DND-41 (cell line): ENCODE measurements at regions not wholly inside any gene's neighbourhood (a gene's known extent, or its start where the extent isn't known, plus 50 kb on each side); places are given as distances from the start of the nearest gene placed in this dataset.

Source experiments
- ATAC-seq: fragments of 200-7000 bp; cut with Tn5 transposase; 3 replicates; pipeline ENCODE4 v1.9.1; 2021; ENCODE audit warnings: low read depth; ENCODE audit not compliant: insufficient read depth
- DNase-seq: peaks from one replicate; pipeline ENCODE4 v3.0.0-alpha.2; 2020
- H2AFZ ChIP-seq: 2 replicates; pipeline ENCODE4 v1.6.0; 2012; ENCODE audit warnings: low read depth, low read length
- H3K27ac ChIP-seq: 2 replicates; pipeline ENCODE4 v1.5.1; 2012; ENCODE audit warnings: low read length, inconsistent platforms
- H3K27me3 ChIP-seq: fragments of 200-600 bp; sonication (generic); 2 replicates; pipeline ENCODE4 v1.6.0; 2012; ENCODE audit warnings: low read length, mild to moderate bottlenecking, inconsistent platforms; ENCODE audit not compliant: insufficient read depth, poor library complexity
- H3K36me3 ChIP-seq: 2 replicates; pipeline ENCODE4 v1.5.1; 2012; ENCODE audit warnings: low read length, inconsistent platforms; ENCODE audit not compliant: insufficient read depth
- H3K4me1 ChIP-seq: 2 replicates; pipeline ENCODE4 v1.5.1; 2012; ENCODE audit warnings: mild to moderate bottlenecking, low read length; ENCODE audit not compliant: insufficient read depth
- H3K4me2 ChIP-seq: 2 replicates; pipeline ENCODE4 v1.6.0; 2012; ENCODE audit warnings: mild to moderate bottlenecking, moderate library complexity, low read length, inconsistent platforms; ENCODE audit not compliant: insufficient read depth
- H3K4me3 ChIP-seq, 2 experiments: fragments of 200-600 bp in 1 of 2; shearing (Covaris generic) in 1 of 2; 2 replicates each; pipeline ENCODE4 v1.5.1; 2012 to 2016; ENCODE audit warnings: inconsistent platforms in 2 of 2, low read length in 2 of 2, mild to moderate bottlenecking in 2 of 2, low read depth in 1 of 2, moderate library complexity in 1 of 2
- H3K79me2 ChIP-seq: 2 replicates; pipeline ENCODE4 v1.6.0; 2012; ENCODE audit warnings: low read length, inconsistent platforms; ENCODE audit not compliant: insufficient read depth
- H3K9ac ChIP-seq: 2 replicates; pipeline ENCODE4 v1.6.0; 2012; ENCODE audit warnings: low read depth, mild to moderate bottlenecking, inconsistent platforms, low read length, moderate library complexity
- H3K9me3 ChIP-seq: 2 replicates; pipeline ENCODE4 v1.5.1; 2012; ENCODE audit warnings: low read length, moderate library complexity, mild to moderate bottlenecking, inconsistent platforms; ENCODE audit not compliant: insufficient read depth, severe bottlenecking
- H4K20me1 ChIP-seq: 2 replicates; pipeline ENCODE4 v1.6.0; 2012; ENCODE audit warnings: low read length; ENCODE audit not compliant: insufficient read depth
- EZH2 ChIP-seq: IDR thresholded peaks from 3 replicates; pipeline ENCODE4 v1.6.1; 2012; ENCODE audit warnings: borderline replicate concordance, low read depth, mild to moderate bottlenecking, moderate library complexity, low read length, inconsistent platforms; ENCODE audit not compliant: severe bottlenecking
- TF ChIP-seq, protein P1 (sequence below): IDR thresholded peaks from 2 replicates; pipeline ENCODE4 v1.5.1; 2012; ENCODE audit warnings: borderline replicate concordance, low read length, moderate library complexity, mild to moderate bottlenecking; ENCODE audit not compliant: poor library complexity, severe bottlenecking; ENCODE audit errors: extremely low read depth

- no peak for DNase-seq
- no peak overlapping the region for H3K4me2 ChIP-seq
- no peak overlapping the region for H2AFZ ChIP-seq
- H3K4me1 ChIP-seq, result no peaks in the 10 kb centered on the region
- H3K9ac ChIP-seq, result no peak overlapping the region
- TF ChIP-seq, protein P1, sequence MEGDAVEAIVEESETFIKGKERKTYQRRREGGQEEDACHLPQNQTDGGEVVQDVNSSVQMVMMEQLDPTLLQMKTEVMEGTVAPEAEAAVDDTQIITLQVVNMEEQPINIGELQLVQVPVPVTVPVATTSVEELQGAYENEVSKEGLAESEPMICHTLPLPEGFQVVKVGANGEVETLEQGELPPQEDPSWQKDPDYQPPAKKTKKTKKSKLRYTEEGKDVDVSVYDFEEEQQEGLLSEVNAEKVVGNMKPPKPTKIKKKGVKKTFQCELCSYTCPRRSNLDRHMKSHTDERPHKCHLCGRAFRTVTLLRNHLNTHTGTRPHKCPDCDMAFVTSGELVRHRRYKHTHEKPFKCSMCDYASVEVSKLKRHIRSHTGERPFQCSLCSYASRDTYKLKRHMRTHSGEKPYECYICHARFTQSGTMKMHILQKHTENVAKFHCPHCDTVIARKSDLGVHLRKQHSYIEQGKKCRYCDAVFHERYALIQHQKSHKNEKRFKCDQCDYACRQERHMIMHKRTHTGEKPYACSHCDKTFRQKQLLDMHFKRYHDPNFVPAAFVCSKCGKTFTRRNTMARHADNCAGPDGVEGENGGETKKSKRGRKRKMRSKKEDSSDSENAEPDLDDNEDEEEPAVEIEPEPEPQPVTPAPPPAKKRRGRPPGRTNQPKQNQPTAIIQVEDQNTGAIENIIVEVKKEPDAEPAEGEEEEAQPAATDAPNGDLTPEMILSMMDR, result no peak
- no peak for TF ChIP-seq EZH2
- H3K27me3 ChIP-seq, result no peaks in the 10 kb centered on the region
- no peaks in the 10 kb centered on the region for H3K36me3 ChIP-seq
- H3K9me3 ChIP-seq, result no peaks in the 10 kb centered on the region
- no peak overlapping the region for H3K27ac ChIP-seq
- no peaks in the 10 kb centered on the region for H3K79me2 ChIP-seq
- H3K4me3 ChIP-seq, result no peak overlapping the region
- ATAC-seq, result no peak
- H4K20me1 ChIP-seq, result no peaks in the 10 kb centered on the region
Observed at GRCh38 chr11:98136357-98136756, 884.4 kb upstream of the CNTN5 start.

- no peak for ATAC-seq
- Histone ChIP-seq H3K79me2 (no peaks in the 10 kb centered on the region), H3K9me3 (no peaks in the 10 kb centered on the region), H4K20me1 (no peaks in the 10 kb centered on the region), H3K27ac (no peak overlapping the region), H3K9ac (no peak overlapping the region), H3K4me1 (no peaks in the 10 kb centered on the region), H2AFZ (no peak overlapping the region), H3K4me3 (no peak overlapping the region), H3K27me3 (no peaks in the 10 kb centered on the region), H3K4me2 (no peak overlapping the region), H3K36me3 (no peaks in the 10 kb centered on the region)
- DNase-seq, result no peak
- TF ChIP-seq, protein P1, result no peak
- no peak for TF ChIP-seq EZH2
Observed at GRCh38 chr11:98137437-98137836, 883.3 kb upstream of the CNTN5 start.

- Histone ChIP-seq H3K9ac (no peak overlapping the region), H3K27me3 (no peaks in the 10 kb centered on the region), H3K79me2 (no peaks in the 10 kb centered on the region), H3K36me3 (no peaks in the 10 kb centered on the region), H3K9me3 (no peaks in the 10 kb centered on the region), H2AFZ (no peak overlapping the region), H3K4me1 (no peaks in the 10 kb centered on the region), H3K4me3 (no peak overlapping the region), H4K20me1 (no peaks in the 10 kb centered on the region), H3K4me2 (no peak overlapping the region), H3K27ac (no peak overlapping the region)
- no peak for TF ChIP-seq EZH2
- TF ChIP-seq, protein P1, result no peak
- ATAC-seq (no peak), DNase-seq (no peak)
Observed at GRCh38 chr11:98143661-98144060, 877.1 kb upstream of the CNTN5 start.

- H2AFZ ChIP-seq, result no peak overlapping the region
- no peak overlapping the region for H3K27ac ChIP-seq
- H3K9ac ChIP-seq, result no peak overlapping the region
- DNase-seq (no peak), ATAC-seq (no peak)
- no peak for TF ChIP-seq EZH2
- TF ChIP-seq, protein P1, result no peak
- H3K9me3 ChIP-seq, result no peaks in the 10 kb centered on the region
- no peak overlapping the region for H3K4me3 ChIP-seq
- no peaks in the 10 kb centered on the region for H3K36me3 ChIP-seq
- no peaks in the 10 kb centered on the region for H4K20me1 ChIP-seq
- H3K79me2 ChIP-seq, result no peaks in the 10 kb centered on the region
- no peaks in the 10 kb centered on the region for H3K4me1 ChIP-seq
- no peak overlapping the region for H3K4me2 ChIP-seq
- no peaks in the 10 kb centered on the region for H3K27me3 ChIP-seq
Observed at GRCh38 chr11:98153752-98154151, 867.0 kb upstream of the CNTN5 start.
